ENCODE measurements at regions not wholly inside any gene's neighbourhood (a gene's known extent, or its start where the extent isn't known, plus 50 kb on each side); places are given as distances from the start of the nearest gene placed in this dataset.
"Not testable (repeated sequence)": the region's sequence is repeated elsewhere in the genome, so short reads cannot be mapped to it uniquely, and the experiment has no call there.

DNA sequence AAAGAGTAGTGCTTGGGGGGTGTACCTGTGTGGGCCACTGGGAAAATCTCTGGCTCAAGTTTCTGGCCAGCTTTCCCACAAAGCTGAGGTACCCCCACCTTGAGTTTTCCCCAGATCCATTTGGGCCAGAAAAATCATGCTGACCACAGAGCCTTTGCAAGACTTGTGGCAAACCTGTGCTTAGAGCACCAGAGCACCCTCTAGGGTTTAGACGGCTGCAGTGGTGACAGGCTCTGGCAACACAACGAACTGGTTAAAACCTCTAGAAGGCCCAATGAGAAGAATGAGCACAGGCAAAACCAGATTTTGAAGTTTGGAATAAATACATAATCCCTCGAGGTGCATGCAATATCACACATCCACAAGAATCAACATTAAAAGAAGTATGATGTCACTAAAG is 290.7 kb upstream of the FOLH1 start:
- intact Hi-C loops (cut with DNase I): no loop called here
- H3K27ac ChIP-seq: no peak overlapping the region
- TF ChIP-seq, protein P1, sequence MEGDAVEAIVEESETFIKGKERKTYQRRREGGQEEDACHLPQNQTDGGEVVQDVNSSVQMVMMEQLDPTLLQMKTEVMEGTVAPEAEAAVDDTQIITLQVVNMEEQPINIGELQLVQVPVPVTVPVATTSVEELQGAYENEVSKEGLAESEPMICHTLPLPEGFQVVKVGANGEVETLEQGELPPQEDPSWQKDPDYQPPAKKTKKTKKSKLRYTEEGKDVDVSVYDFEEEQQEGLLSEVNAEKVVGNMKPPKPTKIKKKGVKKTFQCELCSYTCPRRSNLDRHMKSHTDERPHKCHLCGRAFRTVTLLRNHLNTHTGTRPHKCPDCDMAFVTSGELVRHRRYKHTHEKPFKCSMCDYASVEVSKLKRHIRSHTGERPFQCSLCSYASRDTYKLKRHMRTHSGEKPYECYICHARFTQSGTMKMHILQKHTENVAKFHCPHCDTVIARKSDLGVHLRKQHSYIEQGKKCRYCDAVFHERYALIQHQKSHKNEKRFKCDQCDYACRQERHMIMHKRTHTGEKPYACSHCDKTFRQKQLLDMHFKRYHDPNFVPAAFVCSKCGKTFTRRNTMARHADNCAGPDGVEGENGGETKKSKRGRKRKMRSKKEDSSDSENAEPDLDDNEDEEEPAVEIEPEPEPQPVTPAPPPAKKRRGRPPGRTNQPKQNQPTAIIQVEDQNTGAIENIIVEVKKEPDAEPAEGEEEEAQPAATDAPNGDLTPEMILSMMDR (IDR thresholded peaks at IDR 0.05): no peak
- DNase-seq: no peak
- H3K36me3 ChIP-seq: no peaks in the 10 kb centered on the region
- H3K9me3 ChIP-seq: peaks cover 0 to 3% of the 10 kb centered on the region in 2 donors
- H3K4me3 ChIP-seq: no peak overlapping the region
- no peaks in the 10 kb centered on the region for H3K27me3 ChIP-seq
- ATAC-seq: no peak
- H3K4me1 ChIP-seq: no peaks in the 10 kb centered on the region

DNA sequence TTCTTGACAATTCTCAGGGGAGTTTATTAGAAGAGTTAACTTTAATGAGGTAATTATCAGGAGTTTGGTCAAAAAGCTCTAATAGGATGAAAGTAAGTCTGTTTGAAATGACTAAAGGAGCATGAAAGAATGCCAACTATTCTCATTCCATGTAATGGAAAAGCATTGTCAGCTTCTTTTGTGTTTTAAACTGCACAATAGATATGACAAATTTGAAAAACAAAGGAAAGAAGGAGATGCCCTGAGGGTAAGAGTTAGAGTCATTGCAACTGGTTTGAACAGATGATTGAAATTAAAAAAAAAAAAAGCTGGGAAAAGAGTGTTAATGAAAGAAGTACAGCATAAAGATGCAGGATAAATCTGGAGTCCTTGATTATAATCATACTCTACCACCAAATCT is 296.8 kb upstream of the FOLH1 start:
- DNase-seq (no peak), ATAC-seq (no peak)
- no peaks in the 10 kb centered on the region for H3K27me3 ChIP-seq
- no peak overlapping the region for H3K4me3 ChIP-seq
- H3K4me1 ChIP-seq: no peaks in the 10 kb centered on the region
- peaks cover 0 to 3% of the 10 kb centered on the region in 2 donors for H3K9me3 ChIP-seq
- H3K27ac ChIP-seq: no peak overlapping the region
- no peaks in the 10 kb centered on the region for H3K36me3 ChIP-seq
- TF ChIP-seq, protein P1 (IDR thresholded peaks at IDR 0.05): no peak
- intact Hi-C loops (cut with DNase I): no loop called here

DNA sequence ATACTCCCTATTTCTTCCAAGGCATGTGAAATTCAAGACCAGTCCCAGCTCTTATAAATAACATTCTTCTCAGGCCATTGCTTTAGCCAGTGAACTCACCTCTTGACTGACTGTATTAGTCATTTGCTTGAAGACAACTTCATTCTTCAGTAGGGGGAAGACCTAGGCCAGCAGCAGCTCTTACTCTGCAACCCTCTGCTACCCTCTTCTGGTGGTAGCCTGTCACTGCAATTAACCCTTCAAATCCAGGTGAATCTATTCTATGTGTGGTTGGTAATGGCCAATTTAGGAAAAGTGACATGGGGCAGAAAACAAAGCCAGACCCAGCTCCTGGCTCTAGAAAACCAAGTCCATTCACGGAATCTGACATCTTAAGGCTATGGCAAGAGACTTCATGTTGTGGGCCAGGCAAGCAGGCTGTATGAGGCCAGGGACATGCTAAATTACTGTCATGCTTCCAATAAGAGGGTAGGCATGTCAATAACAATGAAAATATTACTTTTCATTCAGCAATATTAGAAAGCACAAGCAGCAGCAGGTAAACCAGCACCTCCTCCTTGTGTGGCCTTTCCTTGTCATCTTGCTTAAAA is 317.9 kb upstream of the FOLH1 start:
- H3K36me3 ChIP-seq; H3K4me1 ChIP-seq; intact Hi-C loops (cut with DNase I); H3K9me3 ChIP-seq; H3K4me3 ChIP-seq; H3K27ac ChIP-seq; H3K27me3 ChIP-seq: not testable (repeated sequence)
- peak in 1 of 4 donors; percentile 7 for DNase-seq
- peak; percentile 100 for ATAC-seq
- TF ChIP-seq, protein P1 (IDR thresholded peaks at IDR 0.05): peak; percentile 39 to 53

DNA sequence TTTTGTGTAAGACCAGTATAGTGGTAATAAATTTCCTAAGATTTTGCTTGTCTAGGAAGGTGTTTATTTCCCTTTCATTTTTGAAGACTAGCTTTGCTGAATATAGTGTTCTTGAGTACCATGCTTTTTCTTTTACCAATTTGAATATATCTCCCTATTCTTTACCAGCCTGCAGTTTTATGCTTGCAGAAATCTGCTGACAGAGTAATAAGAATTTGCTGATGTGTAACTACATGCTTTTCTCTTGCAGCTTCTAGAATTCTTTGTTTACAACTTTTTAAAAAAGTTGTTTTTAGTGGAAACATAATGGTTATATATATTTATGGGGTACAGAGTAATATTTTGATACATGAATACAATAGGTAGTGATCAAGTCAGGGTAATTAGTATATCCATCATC is 324.8 kb upstream of the FOLH1 start:
- Histone ChIP-seq H3K27ac (no peak overlapping the region), H3K9me3 (no peaks in the 10 kb centered on the region), H3K4me1 (no peaks in the 10 kb centered on the region), H3K27me3 (no peaks in the 10 kb centered on the region), H3K36me3 (no peaks in the 10 kb centered on the region), H3K4me3 (no peak overlapping the region)
- ATAC-seq (no peak), DNase-seq (no peak)
- TF ChIP-seq, protein P1 (IDR thresholded peaks at IDR 0.05): no peak
- intact Hi-C loops (cut with DNase I): no loop called here

DNA sequence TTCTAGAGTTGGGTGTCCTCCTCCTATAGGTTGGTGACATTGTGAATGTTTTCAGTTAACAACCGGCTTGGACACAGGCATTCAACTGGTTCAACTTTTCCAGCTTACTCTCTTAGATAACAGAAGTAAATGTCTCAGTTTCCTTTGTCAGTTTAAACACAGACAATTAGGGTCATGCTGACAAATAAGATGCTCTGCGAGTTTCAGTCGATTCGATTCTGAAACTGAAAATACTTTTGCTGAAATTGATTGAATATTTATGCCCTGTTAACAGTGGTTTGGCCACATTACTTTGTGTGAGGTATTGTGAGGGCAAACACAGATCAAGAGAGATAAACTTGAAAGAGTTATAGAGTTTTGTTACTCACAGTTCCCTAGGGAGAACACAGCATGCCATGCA is 330.5 kb upstream of the FOLH1 start:
- H3K4me3 ChIP-seq; H3K9me3 ChIP-seq; ATAC-seq; intact Hi-C loops (cut with DNase I); DNase-seq; H3K36me3 ChIP-seq; H3K4me1 ChIP-seq; H3K27me3 ChIP-seq; H3K27ac ChIP-seq: not testable (repeated sequence)

DNA sequence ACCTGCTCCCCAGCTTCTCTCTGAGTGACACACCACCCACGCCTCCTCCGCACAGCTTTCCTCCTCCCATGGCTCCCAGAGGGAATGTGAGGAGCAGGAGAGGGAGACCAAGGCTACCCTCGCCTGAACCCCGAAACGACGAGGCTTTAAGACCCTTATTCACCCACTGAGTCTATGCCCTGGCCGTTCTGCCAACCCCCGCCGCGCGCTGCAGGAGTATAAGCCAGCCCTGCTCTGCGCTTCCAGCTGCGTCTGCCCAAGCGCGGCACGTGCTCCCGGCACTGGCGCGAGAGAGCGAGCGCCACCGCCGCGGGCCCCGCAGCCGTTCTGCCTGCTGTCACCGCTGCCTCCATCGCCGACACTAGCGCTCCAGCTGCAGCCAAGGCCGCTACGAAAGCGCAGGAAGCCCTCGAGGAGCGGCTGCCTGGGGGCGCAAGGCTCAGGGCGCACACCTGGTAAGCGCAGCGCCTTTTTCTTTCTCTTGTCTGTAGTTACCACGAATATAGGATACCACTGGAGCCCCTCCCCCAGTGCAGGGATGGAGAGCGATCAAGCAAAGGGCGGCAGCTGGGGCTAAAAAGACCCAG is 350.0 kb upstream of the FOLH1 start:
- DNase-seq: peak in 1 of 4 donors; percentile 71
- intact Hi-C loops (cut with DNase I); H3K27ac ChIP-seq; H3K9me3 ChIP-seq; H3K36me3 ChIP-seq; H3K4me1 ChIP-seq; H3K4me3 ChIP-seq; ATAC-seq: not testable (repeated sequence)
- H3K27me3 ChIP-seq: peaks cover 0 to 40% of the 10 kb centered on the region in 2 donors

DNA sequence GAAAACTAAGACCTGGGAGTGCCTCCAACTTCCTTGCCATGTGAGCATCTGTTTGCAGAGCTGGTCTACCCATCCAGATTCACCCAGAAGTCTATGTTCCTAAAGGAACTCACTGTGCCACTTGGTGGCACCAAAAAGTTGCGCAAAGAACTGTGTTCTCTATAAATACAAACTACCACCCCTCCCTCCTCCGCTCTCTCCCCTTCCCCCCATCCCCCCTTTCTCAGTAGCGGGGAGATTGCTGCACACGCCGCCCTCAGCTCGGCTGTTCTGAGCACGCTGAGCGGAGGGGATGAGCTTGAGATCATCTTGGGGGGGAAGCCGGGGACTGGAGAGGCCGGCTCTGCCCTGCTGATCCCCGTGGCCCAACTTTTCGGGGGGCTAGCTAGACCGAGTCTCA is 352.2 kb upstream of the FOLH1 start:
- H3K9me3 ChIP-seq; H3K27ac ChIP-seq; H3K36me3 ChIP-seq; ATAC-seq; intact Hi-C loops (cut with DNase I); DNase-seq; H3K4me1 ChIP-seq; H3K4me3 ChIP-seq: not testable (repeated sequence)
- peaks cover 0 to 40% of the 10 kb centered on the region in 2 donors for H3K27me3 ChIP-seq

DNA sequence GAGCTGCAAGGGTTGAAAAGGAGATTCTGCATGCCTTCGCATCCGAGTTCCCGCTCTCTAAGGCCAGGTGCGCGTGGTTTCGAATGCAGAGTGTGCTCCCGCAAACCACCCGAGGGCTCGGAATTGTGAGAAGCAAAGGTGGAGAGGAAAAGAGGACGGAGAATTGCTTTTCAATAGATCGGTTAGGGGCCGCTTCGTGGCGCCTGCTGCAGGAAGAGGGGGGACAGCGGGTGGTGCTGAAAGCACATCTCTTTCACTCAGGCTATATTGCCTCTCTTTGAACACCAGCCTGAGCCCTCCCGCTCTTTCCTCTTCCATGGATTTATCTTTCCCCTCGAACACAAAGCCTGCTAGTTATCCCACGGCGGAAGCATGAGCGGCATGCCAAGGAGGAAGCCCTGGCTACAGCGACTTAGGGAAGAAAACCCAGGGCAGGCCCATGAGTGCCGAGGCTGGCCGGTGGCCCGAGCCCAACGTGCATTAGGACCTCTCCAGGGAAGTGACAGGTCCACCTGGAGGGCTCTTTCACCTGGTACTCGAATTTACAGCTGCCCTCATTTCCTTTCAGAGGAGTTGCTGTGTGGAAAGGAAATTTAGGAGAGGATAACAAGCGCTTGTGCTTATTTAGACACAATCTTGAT is 353.0 kb upstream of the FOLH1 start:
- H3K36me3 ChIP-seq; H3K9me3 ChIP-seq; ATAC-seq; H3K4me3 ChIP-seq; intact Hi-C loops (cut with DNase I); H3K27ac ChIP-seq; H3K4me1 ChIP-seq: not testable (repeated sequence)
- H3K27me3 ChIP-seq: peaks cover 0 to 40% of the 10 kb centered on the region in 2 donors
- peak in 1 of 4 donors; percentile 34 for DNase-seq

DNA sequence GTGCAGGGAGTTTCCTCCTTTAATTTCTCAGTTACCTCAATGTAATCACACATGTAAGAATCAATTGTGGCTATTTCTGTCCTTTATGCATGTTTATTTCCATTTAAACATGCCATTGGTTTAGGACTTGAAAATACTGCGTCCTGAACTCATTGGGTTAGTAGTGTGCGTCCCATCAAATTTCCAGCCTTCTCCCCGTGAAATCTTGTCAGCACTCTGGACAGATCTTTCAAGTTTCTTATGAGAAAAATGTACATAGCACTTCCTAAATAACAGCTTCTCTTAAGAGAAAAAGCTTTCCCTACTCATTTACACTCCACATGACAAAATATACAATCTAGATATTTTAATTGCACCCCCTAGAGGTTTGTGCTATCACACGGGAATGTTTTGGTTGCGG is 353.9 kb upstream of the FOLH1 start:
- intact Hi-C loops (cut with DNase I); H3K9me3 ChIP-seq; H3K4me1 ChIP-seq; DNase-seq; H3K27ac ChIP-seq; ATAC-seq; H3K36me3 ChIP-seq; H3K4me3 ChIP-seq: not testable (repeated sequence)
- peaks cover 0 to 40% of the 10 kb centered on the region in 2 donors for H3K27me3 ChIP-seq
